Suprapubic skin (tissue), 4 donors: ENCODE measurements at regions not wholly inside any gene's neighbourhood (a gene's known extent, or its start where the extent isn't known, plus 50 kb on each side); places are given as distances from the start of the nearest gene placed in this dataset.

Experiments used
- DNase-seq, 2 donors: peaks; one replicate each; pipeline ENCODE4 v3.0.0-alpha.2; 2019; ENCODE audit warnings: low spot score in 2 of 2
- H3K27ac ChIP-seq: fragments of 200-600 bp; sonication (generic); one replicate; pipeline ENCODE4 v1.5.1; 2019
- H3K27me3 ChIP-seq: fragments of 200-600 bp; sonication (generic); one replicate; pipeline ENCODE4 v1.5.1; 2019
- H3K36me3 ChIP-seq: fragments of 200-600 bp; sonication (generic); one replicate; pipeline ENCODE4 v1.5.1; 2019
- H3K4me1 ChIP-seq: fragments of 200-600 bp; sonication (generic); one replicate; pipeline ENCODE4 v1.5.1; 2019
- H3K4me3 ChIP-seq: fragments of 200-600 bp; sonication (generic); one replicate; pipeline ENCODE4 v1.5.1; 2019; ENCODE audit warnings: mild to moderate bottlenecking
- H3K9me3 ChIP-seq: fragments of 200-600 bp; sonication (generic); one replicate; pipeline ENCODE4 v1.5.1; 2019
- CTCF ChIP-seq, 2 donors: fragments of 200-600 bp in 1 of 2; fragments of 450-650 bp in 1 of 2; sonication (generic) in 1 of 2; IDR thresholded peaks; one replicate each; pipeline ENCODE4 v1.5.1; 2016 to 2019; ENCODE audit warnings: antibody characterized with exemption in 2 of 2, mild to moderate bottlenecking in 1 of 2, moderate library complexity in 1 of 2
- EP300 ChIP-seq: sonication (generic); formaldehyde crosslinking; IDR thresholded peaks from one replicate; pipeline ENCODE4 v1.6.1; 2017; ENCODE audit warnings: antibody characterized with exemption
- POLR2A ChIP-seq, 2 donors: fragments of 450-650 bp; IDR thresholded peaks; one replicate each; pipeline ENCODE4 v1.6.1; 2017; ENCODE audit warnings: antibody characterized with exemption in 2 of 2, mild to moderate bottlenecking in 2 of 2, moderate library complexity in 2 of 2
- POLR2AphosphoS5 ChIP-seq, 3 donors: sonication (generic); formaldehyde crosslinking; IDR thresholded peaks; one replicate each; pipeline ENCODE4 v1.6.1; 2017; ENCODE audit warnings: antibody characterized with exemption in 3 of 3
- WGBS: methylation state at CpG from one replicate; pipeline ENCODE4 v1.1.5; 2018; 5-methylcytosine and 5-hydroxymethylcytosine counted together

- DNase-seq = no peak
- 88% methylated on average over 1 of the region's 1 CpG for WGBS
- H3K9me3 ChIP-seq = no peaks in the 10 kb centered on the region
- H3K4me1 ChIP-seq = no peaks in the 10 kb centered on the region
- no peaks in the 10 kb centered on the region for H3K27me3 ChIP-seq
- no peak overlapping the region for H3K27ac ChIP-seq
- no peak overlapping the region for H3K4me3 ChIP-seq
- TF ChIP-seq POLR2A (IDR thresholded peaks at IDR 0.05) (no peak), EP300 (no peak)
- no peaks in the 10 kb centered on the region for H3K36me3 ChIP-seq
Observed at GRCh38 chr11:90818196-90818745, 595.4 kb upstream of the CHORDC1 start.

- WGBS = 49% methylated on average over 5 of the region's 5 CpGs
- Histone ChIP-seq H3K9me3 (peaks cover 4% of the 10 kb centered on the region), H3K27ac (no peak overlapping the region), H3K36me3 (no peaks in the 10 kb centered on the region), H3K4me3 (no peak overlapping the region), H3K4me1 (no peaks in the 10 kb centered on the region), H3K27me3 (no peaks in the 10 kb centered on the region)
- no peak for DNase-seq
- TF ChIP-seq EP300 (no peak), POLR2A (IDR thresholded peaks at IDR 0.05) (no peak), CTCF (IDR thresholded peaks at IDR 0.05) (no peak), POLR2AphosphoS5 (IDR thresholded peaks at IDR 0.05) (no peak)
Observed at GRCh38 chr11:90809581-90809980, 586.7 kb upstream of the CHORDC1 start.

- Histone ChIP-seq H3K27ac (no peak overlapping the region), H3K9me3 (no peaks in the 10 kb centered on the region), H3K4me3 (no peak overlapping the region), H3K36me3 (no peaks in the 10 kb centered on the region), H3K4me1 (no peaks in the 10 kb centered on the region), H3K27me3 (no peaks in the 10 kb centered on the region)
- TF ChIP-seq CTCF (IDR thresholded peaks at IDR 0.05) (no peak), POLR2A (IDR thresholded peaks at IDR 0.05) (no peak), EP300 (no peak)
- DNase-seq = no peak
- WGBS = 79% methylated on average over 3 of the region's 3 CpGs
Observed at GRCh38 chr11:90805172-90805571, 582.3 kb upstream of the CHORDC1 start.

GRCh38 chr11:90803831-90804230 lies 581.0 kb upstream of the CHORDC1 start:
- no peaks in the 10 kb centered on the region for H3K4me1 ChIP-seq
- no peak overlapping the region for H3K27ac ChIP-seq
- 47% methylated on average over 7 of the region's 7 CpGs for WGBS
- no peaks in the 10 kb centered on the region for H3K36me3 ChIP-seq
- no peak overlapping the region for H3K4me3 ChIP-seq
- no peaks in the 10 kb centered on the region for H3K27me3 ChIP-seq
- H3K9me3 ChIP-seq = no peaks in the 10 kb centered on the region
- no peak for TF ChIP-seq CTCF (IDR thresholded peaks at IDR 0.05)
- no peak for TF ChIP-seq POLR2A (IDR thresholded peaks at IDR 0.05)
- TF ChIP-seq POLR2AphosphoS5 (IDR thresholded peaks at IDR 0.05) = no peak
- no peak for TF ChIP-seq EP300
- DNase-seq = no peak

- Histone ChIP-seq H3K27ac (no peak overlapping the region), H3K4me1 (no peaks in the 10 kb centered on the region), H3K4me3 (no peak overlapping the region), H3K36me3 (no peaks in the 10 kb centered on the region), H3K9me3 (no peaks in the 10 kb centered on the region), H3K27me3 (no peaks in the 10 kb centered on the region)
- no peak for DNase-seq
- no peak for TF ChIP-seq POLR2A (IDR thresholded peaks at IDR 0.05)
- TF ChIP-seq POLR2AphosphoS5 (IDR thresholded peaks at IDR 0.05) = no peak
- no peak for TF ChIP-seq CTCF (IDR thresholded peaks at IDR 0.05)
- no peak for TF ChIP-seq EP300
- WGBS = 37% methylated on average over 3 of the region's 3 CpGs
Observed at GRCh38 chr11:90803366-90803765, 580.5 kb upstream of the CHORDC1 start.

- H3K27ac ChIP-seq = no peak overlapping the region
- TF ChIP-seq EP300 = no peak
- 84% methylated on average over 3 of the region's 3 CpGs for WGBS
Observed at GRCh38 chr11:90798769-90799168, 575.9 kb upstream of the CHORDC1 start.

More at GRCh38 chr11:90798769-90799168, 575.9 kb upstream of the CHORDC1 start:
- Histone ChIP-seq H3K9me3 (no peaks in the 10 kb centered on the region), H3K36me3 (no peaks in the 10 kb centered on the region), H3K4me1 (no peaks in the 10 kb centered on the region), H3K27me3 (no peaks in the 10 kb centered on the region), H3K4me3 (no peak overlapping the region)
- DNase-seq = no peak
